Hematopoietic multipotent progenitor cell treated with erythropoietin and hydrocortisone succinate and interleukin-3 and kit ligand, for 4 days (in vitro differentiated cells): ENCODE measurements at regions not wholly inside any gene's neighbourhood (a gene's known extent, or its start where the extent isn't known, plus 50 kb on each side); places are given as distances from the start of the nearest gene placed in this dataset.
"Not testable (repeated sequence)": the region's sequence is repeated elsewhere in the genome, so short reads cannot be mapped to it uniquely, and the experiment has no call there.

Experiments used
- DNase-seq: peaks from one replicate; pipeline ENCODE4 v3.0.0-alpha.2; 2015

- no peak for DNase-seq
Measured at GRCh38 chr2:49861821-49862220, 707.5 kb upstream of the FSHR start.

- no peak for DNase-seq
Measured at GRCh38 chr2:49860834-49861233, 706.5 kb upstream of the FSHR start.

DNA sequence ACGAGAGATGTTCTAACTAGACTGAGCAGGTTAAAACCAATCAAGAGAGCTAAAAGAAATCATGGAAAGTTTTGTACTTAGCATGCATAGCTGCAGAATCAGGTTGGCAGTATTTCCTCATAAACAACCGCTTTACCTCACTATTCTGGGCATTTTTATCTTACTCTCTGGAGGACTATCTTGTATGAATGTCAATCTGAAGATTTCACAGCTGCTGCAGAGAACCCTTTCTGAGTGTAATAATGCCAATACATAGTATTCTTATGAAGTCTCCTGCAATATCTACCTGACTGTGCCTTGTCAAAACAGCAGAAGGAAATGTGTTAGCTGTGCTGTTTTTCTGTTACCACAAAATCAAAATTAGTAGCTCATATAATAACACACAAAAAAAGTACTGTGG lies 705.9 kb upstream of the FSHR start:
- no peak for DNase-seq

DNA sequence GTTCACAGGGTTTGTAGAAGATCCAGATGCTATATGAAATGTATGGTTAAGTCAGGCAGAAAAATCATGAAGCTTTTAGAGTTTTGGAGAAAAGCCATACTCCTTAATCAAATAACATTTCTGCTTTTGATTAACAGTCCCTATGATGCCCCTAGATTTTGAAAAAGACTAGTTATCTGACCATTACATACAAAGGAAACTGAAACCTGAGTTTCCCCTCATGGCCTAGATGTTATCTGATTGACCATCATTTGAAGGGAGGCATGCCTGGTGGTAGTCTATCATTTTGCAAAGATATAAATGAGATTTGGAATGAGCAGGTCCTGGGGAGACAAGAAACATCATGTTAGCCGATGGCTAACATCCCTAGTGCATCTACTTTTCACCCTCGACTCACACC lies 704.3 kb upstream of the FSHR start:
- no peak for DNase-seq

- no peak for DNase-seq
Measured at GRCh38 chr2:49858113-49858490, 703.8 kb upstream of the FSHR start.

- no peak for DNase-seq
Measured at GRCh38 chr2:49857371-49858112, 703.2 kb upstream of the FSHR start.

- DNase-seq: peak; percentile 52
Measured at GRCh38 chr2:49845671-49846070, 691.4 kb upstream of the FSHR start.

- no peak for DNase-seq
Measured at GRCh38 chr2:49845021-49845420, 690.7 kb upstream of the FSHR start.

- not testable (repeated sequence) for DNase-seq
Measured at GRCh38 chr2:49844113-49844512, 689.8 kb upstream of the FSHR start.

GRCh38 chr2:49843314-49843713 lies 689.0 kb upstream of the FSHR start:
- DNase-seq: no peak

DNA sequence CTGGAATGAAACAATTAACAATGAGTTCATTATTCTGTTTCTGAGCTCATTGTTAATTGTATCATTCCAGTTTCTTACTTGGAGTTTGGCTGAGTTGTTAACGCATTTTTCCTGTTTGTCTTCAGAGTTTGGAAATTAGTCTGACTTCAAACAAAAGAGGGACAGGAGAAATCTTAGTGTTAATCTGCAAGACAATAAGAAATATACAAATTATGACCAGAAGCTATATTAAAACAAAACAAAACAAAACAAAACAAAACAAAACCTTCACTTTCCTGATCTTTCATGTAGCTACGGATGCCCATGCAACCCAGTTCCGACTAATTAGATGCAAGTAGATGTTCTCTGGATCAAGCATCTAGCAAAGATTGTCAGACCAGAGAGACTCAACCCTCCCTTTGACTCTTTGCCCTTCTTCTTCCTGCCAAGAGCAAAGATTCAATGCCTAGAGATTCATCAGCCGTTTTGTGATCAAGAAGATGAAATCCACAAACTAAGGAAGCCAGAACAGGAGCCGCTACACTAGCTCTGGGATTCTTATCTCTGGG lies 686.2 kb upstream of the FSHR start:
- DNase-seq: no peak

DNA sequence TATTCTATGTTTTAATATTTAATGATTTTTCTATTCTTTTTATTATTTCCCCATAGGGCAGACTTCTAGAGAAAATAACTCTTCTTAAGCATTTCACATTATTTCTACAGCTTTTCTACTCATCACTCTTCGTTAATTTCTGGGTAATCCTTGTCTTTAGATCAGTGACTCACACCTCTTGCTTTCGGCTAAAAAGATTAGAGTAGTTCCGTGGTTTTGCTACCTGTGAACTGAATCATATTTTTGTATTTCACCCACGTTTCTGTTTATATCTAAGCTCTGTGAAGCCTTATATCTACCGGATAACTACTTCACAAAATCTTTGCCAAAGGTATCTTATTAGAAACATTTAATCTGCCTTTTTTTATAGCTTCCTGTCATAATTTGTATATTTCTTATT lies 685.5 kb upstream of the FSHR start:
- DNase-seq: no peak

DNA sequence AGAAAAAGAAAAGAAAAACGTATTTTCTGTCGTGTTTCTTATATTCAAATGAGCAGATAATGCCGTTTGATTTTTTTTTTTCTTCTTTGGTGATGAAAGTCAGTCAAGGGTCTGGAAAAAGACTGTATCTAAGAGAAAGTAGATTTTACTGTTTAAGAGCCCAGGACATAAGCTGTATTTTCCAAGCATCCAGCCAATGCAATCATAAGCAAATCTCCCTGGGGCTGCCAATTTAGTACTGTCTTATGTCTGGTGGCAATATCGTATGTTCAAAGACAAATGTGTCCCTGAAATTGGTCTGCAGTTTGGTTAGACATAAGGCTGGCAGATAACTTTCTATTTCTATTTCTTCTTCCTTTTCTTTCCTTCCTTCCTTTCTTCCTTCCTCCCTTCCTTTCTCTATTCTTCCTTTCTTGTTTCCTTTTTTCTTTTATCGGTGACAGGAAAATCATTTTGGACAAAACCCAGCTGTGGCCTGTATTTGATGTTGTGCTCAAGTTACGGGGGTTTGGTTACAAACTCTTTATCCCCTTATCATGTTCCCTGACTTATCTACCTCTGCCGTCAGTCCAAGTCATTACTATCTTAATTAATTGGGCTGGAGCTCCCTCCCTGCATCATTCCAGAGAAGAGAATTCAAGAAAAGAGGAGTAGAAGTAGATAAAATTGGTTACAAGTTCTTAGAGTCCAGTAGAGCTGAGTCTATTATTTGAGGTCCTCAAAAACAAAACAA lies 683.4 kb upstream of the FSHR start:
- no peak for DNase-seq

- no peak for DNase-seq
Measured at GRCh38 chr2:49836017-49836416, 681.7 kb upstream of the FSHR start.

DNA sequence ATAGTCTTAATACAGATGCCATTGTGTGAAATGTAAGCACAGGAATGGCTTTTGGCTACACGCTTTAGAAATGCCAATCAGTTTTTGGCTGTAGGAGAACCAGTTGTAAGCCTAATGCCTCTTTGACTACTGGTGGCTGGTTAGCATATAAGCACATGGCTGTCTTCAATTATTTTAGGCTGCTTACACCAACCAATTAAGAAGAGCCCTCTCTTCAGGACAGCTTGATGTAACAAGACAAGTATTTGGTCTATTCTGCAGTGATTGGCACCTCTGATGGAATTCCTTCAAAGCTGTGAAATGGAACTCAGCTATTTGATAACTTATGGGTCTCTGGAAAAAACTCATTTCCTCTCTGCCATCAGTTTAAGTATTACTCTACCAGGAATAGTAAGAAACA lies 680.1 kb upstream of the FSHR start:
- no peak for DNase-seq

DNA sequence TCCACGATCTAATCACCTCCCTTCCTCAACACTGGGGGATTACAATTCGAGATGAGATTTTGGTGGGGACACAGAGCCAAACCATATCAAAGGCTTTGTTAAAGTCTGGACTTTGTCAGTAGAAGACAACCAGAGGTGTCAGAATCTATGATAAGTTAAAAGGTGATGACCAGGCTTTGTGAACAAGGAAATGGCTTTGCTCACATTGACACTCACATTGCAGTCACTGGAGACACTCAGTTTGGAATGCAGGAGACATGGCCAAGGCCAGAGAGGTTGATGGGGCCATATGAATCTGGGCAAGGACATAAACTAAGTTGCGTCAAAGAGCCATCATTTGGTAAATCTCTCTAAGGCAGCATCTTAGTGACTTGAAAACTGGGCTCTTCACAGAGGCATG lies 678.2 kb upstream of the FSHR start:
- no peak for DNase-seq

GRCh38 chr2:49831698-49832367 lies 677.5 kb upstream of the FSHR start:
- peak; percentile 6 for DNase-seq

DNA sequence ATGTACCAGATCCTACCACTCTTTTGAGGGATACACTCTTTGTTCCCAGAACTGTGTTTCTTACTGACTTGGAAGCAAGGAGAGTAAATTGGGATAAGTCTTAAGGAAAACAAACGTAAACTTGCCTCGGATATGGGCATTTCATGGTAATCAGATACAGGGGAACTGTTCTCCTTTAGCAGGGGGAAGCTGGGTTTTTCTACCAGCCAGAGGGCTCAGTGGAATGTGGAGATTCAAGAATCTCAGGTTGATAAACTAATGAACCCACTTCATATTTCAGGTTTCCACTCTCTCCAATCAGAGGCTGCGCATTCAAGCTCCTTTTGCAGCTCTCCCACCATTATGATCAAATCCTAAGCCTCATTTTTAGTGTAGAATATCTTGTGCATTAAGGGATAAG lies 676.5 kb upstream of the FSHR start:
- DNase-seq: no peak

DNA sequence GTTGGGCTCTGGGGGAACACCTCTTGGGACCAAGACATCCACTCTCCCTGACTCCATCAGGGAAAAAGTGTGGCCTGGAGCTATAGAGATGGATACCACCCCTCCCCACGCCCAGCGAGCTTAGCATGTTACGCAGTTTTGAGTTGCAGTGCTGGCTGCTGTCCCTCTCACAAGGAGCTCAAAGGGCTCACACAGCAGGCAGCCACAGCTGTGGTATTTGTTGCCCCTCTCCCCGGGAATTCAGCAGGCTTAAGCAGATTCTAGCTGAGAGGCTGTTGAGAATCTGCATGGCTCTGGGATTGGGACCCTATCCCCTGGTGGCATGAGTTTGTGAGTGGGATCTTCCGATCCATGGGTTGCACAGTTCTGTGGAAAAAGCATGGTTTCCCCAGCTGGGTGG lies 673.1 kb upstream of the FSHR start:
- no peak for DNase-seq

DNA sequence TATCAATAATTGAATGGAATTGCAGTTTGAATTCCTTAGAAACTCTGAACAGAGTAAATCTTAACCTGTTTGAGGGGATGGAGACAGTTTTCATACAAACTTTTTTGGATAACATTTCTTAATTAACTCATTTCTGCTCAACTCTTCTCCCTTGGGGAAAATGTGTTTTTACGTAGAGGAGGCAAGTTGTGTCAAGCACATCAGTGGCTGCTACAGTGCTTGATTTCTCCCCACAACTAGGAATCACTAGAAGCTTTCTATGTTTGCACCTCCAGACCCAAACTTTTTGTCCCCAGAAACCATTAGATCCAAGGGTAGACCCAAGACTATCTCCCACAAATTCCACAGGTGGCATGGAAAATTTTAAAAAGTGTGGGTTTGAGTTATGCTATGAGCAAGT lies 658.9 kb upstream of the FSHR start:
- DNase-seq: no peak

DNA sequence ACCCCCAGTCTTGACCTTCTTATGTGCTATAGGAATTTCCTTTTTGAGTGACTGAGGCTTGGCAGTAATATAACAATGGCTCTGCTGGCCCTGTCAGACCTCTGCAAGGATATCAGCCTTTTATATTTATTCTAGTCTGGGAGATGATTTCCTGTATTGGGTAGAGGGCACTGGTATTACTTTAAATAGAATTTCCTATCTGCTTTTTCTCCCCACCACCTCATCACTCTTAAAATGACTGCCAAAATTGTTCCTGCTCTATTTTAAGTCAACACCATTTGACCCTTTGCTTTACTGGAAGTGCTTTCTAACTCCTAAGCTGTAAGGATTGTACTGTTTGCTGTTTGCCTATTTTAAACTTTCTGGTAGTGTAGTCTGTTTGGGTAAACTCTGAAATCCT lies 658.4 kb upstream of the FSHR start:
- no peak for DNase-seq

DNA sequence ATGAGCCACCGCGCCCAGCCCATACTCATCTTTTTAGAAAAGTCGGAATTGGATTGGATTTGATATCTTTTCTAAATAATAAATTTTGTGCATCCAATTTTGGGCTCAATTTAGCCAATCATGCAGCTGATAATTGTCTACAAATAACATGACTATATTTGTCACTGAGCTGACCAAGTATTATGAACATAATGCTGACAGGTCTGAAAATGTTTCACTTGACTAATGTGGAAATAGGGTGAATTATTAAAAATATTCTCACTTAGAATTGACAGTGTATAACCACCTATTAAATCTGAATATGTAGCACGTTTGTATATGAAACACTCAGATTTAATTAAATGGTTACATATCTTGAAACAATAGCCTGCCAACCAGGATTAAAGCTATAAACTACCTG lies 657.2 kb upstream of the FSHR start:
- DNase-seq: no peak

GRCh38 chr2:49807689-49808088 lies 653.4 kb upstream of the FSHR start:
- DNase-seq: no peak

GRCh38 chr2:49804111-49804510 lies 649.8 kb upstream of the FSHR start:
- DNase-seq: no peak
